OCI-LY7 (cell line): ENCODE measurements at regions not wholly inside any gene's neighbourhood (a gene's known extent, or its start where the extent isn't known, plus 50 kb on each side); places are given as distances from the start of the nearest gene placed in this dataset.
A peak's percentile ranks its signal among the peaks of the same experiment; 100 is the strongest.

ENCODE experiments used
- BruUV-seq: library from RNA; stranded (reverse); fragments of 400-500 nt; replicated peaks from 2 replicates; lab custom pipeline; 2021; lab: Mats Ljungman, UMichigan
- CTCF ChIA-PET: fragments of 300-600 bp; sonication (Branson Sonifier 250); formaldehyde crosslinking; loops from one replicate; lab custom pipeline; 2022; ENCODE audit warnings: antibody characterized with exemption; ENCODE audit not compliant: unreplicated experiment; lab: Charles Lee
- POLR2A ChIA-PET: fragments of 300-600 bp; sonication (Branson Sonifier 250); formaldehyde crosslinking; loops from one replicate; lab custom pipeline; 2022; ENCODE audit warnings: antibody characterized with exemption; lab: Charles Lee
- DNase-seq: peaks from one replicate; pipeline ENCODE4 v3.0.0-alpha.2; 2015; ENCODE audit warnings: low spot score
- H2AFZ ChIP-seq: fragments of 200-600 bp; sonication (generic), shearing (Covaris generic); 2 replicates; pipeline ENCODE4 v1.6.1; 2014; ENCODE audit warnings: mild to moderate bottlenecking, antibody characterized with exemption, low read length, moderate library complexity
- H3K27ac ChIP-seq: fragments of 200-600 bp; sonication (generic); 2 replicates; pipeline ENCODE4 v1.5.1; 2014; ENCODE audit warnings: mixed run types, low read depth, mild to moderate bottlenecking, moderate library complexity, low read length, inconsistent platforms; ENCODE audit not compliant: poor library complexity, severe bottlenecking
- H3K36me3 ChIP-seq: fragments of 200-600 bp; sonication (generic); 2 replicates; pipeline ENCODE4 v1.6.1; 2014; ENCODE audit warnings: mild to moderate bottlenecking, antibody characterized with exemption, low read length, moderate library complexity, mixed read lengths; ENCODE audit not compliant: insufficient read depth
- H3K4me1 ChIP-seq: fragments of 200-600 bp; sonication (generic); 2 replicates; pipeline ENCODE4 v1.5.1; 2014; ENCODE audit warnings: mild to moderate bottlenecking, low read length; ENCODE audit not compliant: insufficient read depth, poor library complexity, severe bottlenecking
- H3K4me2 ChIP-seq: fragments of 200-600 bp; sonication (generic); 2 replicates; pipeline ENCODE4 v1.6.1; 2014; ENCODE audit warnings: mild to moderate bottlenecking, low read length
- H3K4me3 ChIP-seq: fragments of 200-600 bp; sonication (generic); 2 replicates; pipeline ENCODE4 v1.5.1; 2014; ENCODE audit warnings: mild to moderate bottlenecking, low read depth, low read length; ENCODE audit not compliant: poor library complexity, severe bottlenecking
- H3K79me2 ChIP-seq: fragments of 200-600 bp; sonication (generic); 2 replicates; pipeline ENCODE4 v1.6.1; 2016; ENCODE audit warnings: low read depth, mild to moderate bottlenecking, low read length, moderate library complexity, mixed read lengths; ENCODE audit not compliant: insufficient read depth
- H3K9me2 ChIP-seq: fragments of 200-600 bp; sonication (generic); 2 replicates; pipeline ENCODE4 v1.6.1; 2016; ENCODE audit warnings: mild to moderate bottlenecking, low read length, mixed read lengths; ENCODE audit not compliant: insufficient read depth
- H3K9me3 ChIP-seq: fragments of 200-600 bp; sonication (generic); 2 replicates; pipeline ENCODE4 v1.6.1; 2014; ENCODE audit warnings: mild to moderate bottlenecking, mixed run types, low read length, mixed read lengths
- H4K20me1 ChIP-seq: fragments of 200-600 bp; sonication (generic); 2 replicates; pipeline ENCODE4 v1.6.1; 2014; ENCODE audit warnings: mild to moderate bottlenecking, antibody characterized with exemption, low read length, moderate library complexity, mixed read lengths; ENCODE audit not compliant: insufficient read depth
- CTCF ChIP-seq: fragments of 200-600 bp; sonication (generic); conservative IDR thresholded peaks from 2 replicates; pipeline ENCODE4 v1.5.1; 2014; ENCODE audit warnings: mild to moderate bottlenecking, antibody characterized with exemption, low read length, moderate library complexity, mixed read lengths
- EZH2phosphoT487 ChIP-seq: fragments of 200-600 bp; sonication (generic); IDR thresholded peaks from 2 replicates; pipeline ENCODE4 v1.6.1; 2018; ENCODE audit warnings: low read depth, borderline replicate concordance, mild to moderate bottlenecking, mixed run types, antibody characterized with exemption, low read length, moderate library complexity, mixed read lengths
- intact Hi-C: fragments of 100-400 bp; cut with micrococcal nuclease; formaldehyde crosslinking; loops from one replicate; pipeline ENCODE4 v1.10.0; 2022; ENCODE audit not compliant: unreplicated experiment

GRCh38 chr13:90230311-90230710 lies 1117.2 kb upstream of the MIR17HG start:
- Histone ChIP-seq H3K79me2 (no peaks in the 10 kb centered on the region), H3K4me3 (no peak overlapping the region), H3K36me3 (no peaks in the 10 kb centered on the region), H4K20me1 (no peaks in the 10 kb centered on the region), H3K4me1 (no peaks in the 10 kb centered on the region), H3K9me2 (no peaks in the 10 kb centered on the region), H3K9me3 (peaks cover 11% of the 10 kb centered on the region; the same call in 1 of the 2 replicates), H3K27ac (no peak overlapping the region), H2AFZ (no peak overlapping the region), H3K4me2 (no peak overlapping the region)
- ChIA-PET CTCF (no interaction called here), POLR2A (interaction anchor here (0.6 to 1.4 kb wide), 2 partner anchors 12 to 20 kb away, joined by 3 to 6 read pairs; no protein-coding TSS in a partner anchor)
- no peak for TF ChIP-seq EZH2phosphoT487
- TF ChIP-seq CTCF, result no peak
- intact Hi-C loops, result no loop called here
- no TSS peak for BruUV-seq
- DNase-seq, result no peak

- H3K4me1 ChIP-seq, result no peaks in the 10 kb centered on the region
- no peaks in the 10 kb centered on the region for H4K20me1 ChIP-seq
- no peaks in the 10 kb centered on the region for H3K36me3 ChIP-seq
- intact Hi-C loops, result no loop called here
- POLR2A ChIA-PET, result interaction anchor here (1.0 to 1.2 kb wide), 2 partner anchors 38 to 336 kb away, joined by 3 to 5 read pairs; no protein-coding TSS in a partner anchor
- H3K9me2 ChIP-seq, result no peaks in the 10 kb centered on the region
- no peak overlapping the region for H3K27ac ChIP-seq
- DNase-seq, result no peak
- no peaks in the 10 kb centered on the region for H3K79me2 ChIP-seq
- TF ChIP-seq CTCF, result no peak
- no peak for TF ChIP-seq EZH2phosphoT487
- CTCF ChIA-PET, result no interaction called here
- no peak overlapping the region for H2AFZ ChIP-seq
- no TSS peak for BruUV-seq
- H3K4me2 ChIP-seq, result no peak overlapping the region
- no peak overlapping the region for H3K4me3 ChIP-seq
- H3K9me3 ChIP-seq, result peaks cover 11% of the 10 kb centered on the region; the same call in 1 of the 2 replicates
Observed at GRCh38 chr13:90232291-90232690, 1115.2 kb upstream of the MIR17HG start.

- H2AFZ ChIP-seq, result no peak overlapping the region
- no peaks in the 10 kb centered on the region for H3K9me2 ChIP-seq
- H3K4me2 ChIP-seq, result no peak overlapping the region
- H3K36me3 ChIP-seq, result no peaks in the 10 kb centered on the region
- no peaks in the 10 kb centered on the region for H4K20me1 ChIP-seq
- H3K79me2 ChIP-seq, result no peaks in the 10 kb centered on the region
- H3K4me3 ChIP-seq, result no peak overlapping the region
- CTCF ChIA-PET, result no interaction called here
- intact Hi-C loops, result no loop called here
- no peak for DNase-seq
- H3K9me3 ChIP-seq, result peaks cover 11% of the 10 kb centered on the region; the same call in 1 of the 2 replicates
- POLR2A ChIA-PET, result interaction anchor here (0.7 to 1.7 kb wide), 6 partner anchors 9 to 36 kb away, joined by 3 to 5 read pairs (median 3); no protein-coding TSS in a partner anchor
- H3K27ac ChIP-seq, result no peak overlapping the region
- no peaks in the 10 kb centered on the region for H3K4me1 ChIP-seq
- TF ChIP-seq EZH2phosphoT487 (no peak), CTCF (peak; percentile 34)
- no TSS peak for BruUV-seq
Observed at GRCh38 chr13:90233933-90234672, 1113.4 kb upstream of the MIR17HG start.
